ENCODE measurements at regions not wholly inside any gene's neighbourhood (a gene's known extent, or its start where the extent isn't known, plus 50 kb on each side); places are given as distances from the start of the nearest gene placed in this dataset.

DNA sequence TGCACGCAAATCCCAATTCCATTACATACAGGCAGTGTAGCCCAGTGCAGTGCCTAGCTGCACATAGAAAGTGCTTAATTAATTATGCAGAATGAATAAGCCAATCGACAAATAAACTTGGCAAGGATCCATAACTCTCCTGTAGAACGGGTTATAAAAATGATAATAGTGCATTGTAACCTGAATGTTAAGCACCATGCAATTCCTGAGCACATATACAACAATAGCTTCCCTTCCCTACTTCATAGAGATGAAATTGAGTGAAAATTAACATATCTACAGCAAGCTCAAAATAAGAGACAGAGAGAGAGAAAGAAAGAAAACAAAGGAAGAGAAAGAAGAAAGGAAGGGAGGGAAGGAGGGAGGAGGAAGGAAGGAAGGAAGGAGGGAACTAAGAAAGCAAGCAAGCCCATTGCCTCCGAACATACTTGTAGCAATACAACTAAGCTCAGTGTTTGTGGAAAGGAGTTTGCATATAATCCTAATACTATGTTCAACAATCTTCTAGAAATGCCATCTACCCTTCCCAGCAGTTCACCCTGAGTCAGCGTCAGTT, 1074.0 kb upstream of the LCORL start (continued):
- TF ChIP-seq ZBTB39 (CRISPR knock-in tag; IDR thresholded peaks at IDR 0.05): no peak
- TF ChIP-seq TGIF2 (CRISPR knock-in tag; IDR thresholded peaks at IDR 0.05): no peak
- no peak for TF ChIP-seq ATF2 (CRISPR knock-in tag; IDR thresholded peaks at IDR 0.05)
- TF ChIP-seq, protein P1, sequence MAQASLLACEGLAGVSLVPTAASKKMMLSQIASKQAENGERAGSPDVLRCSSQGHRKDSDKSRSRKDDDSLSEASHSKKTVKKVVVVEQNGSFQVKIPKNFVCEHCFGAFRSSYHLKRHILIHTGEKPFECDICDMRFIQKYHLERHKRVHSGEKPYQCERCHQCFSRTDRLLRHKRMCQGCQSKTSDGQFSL (CRISPR knock-in tag; IDR thresholded peaks at IDR 0.05): no peak

- H3K9me3 ChIP-seq (ENCODE audit: low read length): peaks cover 90% of the 10 kb centered on the region
- H4K20me1 ChIP-seq (ENCODE audit: insufficient read depth, low read length): no peaks in the 10 kb centered on the region
- FAIRE-seq (no peak), DNase-seq (ENCODE audit: low spot score) (no peak), ATAC-seq (no peak)
- H3K4me1 ChIP-seq (ENCODE audit: insufficient read depth, low read length): no peaks in the 10 kb centered on the region
- ChIA-PET POLR2A (no interaction called here), CTCF (ENCODE audit: low intra/inter-chr PET ratio, low total read pairs) (no interaction called here)
- H3K9ac ChIP-seq (ENCODE audit: insufficient read depth, low read depth, low read length): no peak overlapping the region
- H2AFZ ChIP-seq (ENCODE audit: low read length): no peak overlapping the region
- in situ Hi-C loops (cut with HindIII; ENCODE audit: extremely low pct_ligation_motif_present, low pct_unique_long_range_greater_than_20kb): no loop called here
- H3K36me3 ChIP-seq (replicated peaks in 1 of 2; ENCODE audit: control insufficient read depth in 1 of 2, insufficient read depth in 2 of 2, low read length in 2 of 2): no peaks in the 10 kb centered on the region
- intact Hi-C loops (cut with micrococcal nuclease; ENCODE audit: unreplicated experiment): no loop called here
- no peak overlapping the region for H3K4me2 ChIP-seq (ENCODE audit: low read depth, low read length)
- no peak overlapping the region for H3K4me3 ChIP-seq (replicated peaks in 1 of 3; ENCODE audit: insufficient read depth in 1 of 3, low read depth in 2 of 3, low read length in 3 of 3)
- 0% methylated on average over 2 of the region's 2 CpGs for WGBS (ENCODE audit: low lambda C conversion rate)
- no TSS peak for BruUV-seq (replicated peaks)
- no peaks in the 10 kb centered on the region for H3K27me3 ChIP-seq (ENCODE audit: control insufficient read depth in 1 of 2, insufficient read depth in 2 of 2, low read length in 2 of 2)
- no peaks in the 10 kb centered on the region for H3K79me2 ChIP-seq (ENCODE audit: insufficient read depth, low read length)
- no peak overlapping the region for H3K27ac ChIP-seq (ENCODE audit: extremely low read length, insufficient read depth, low read length)
- TF ChIP-seq, protein P2, sequence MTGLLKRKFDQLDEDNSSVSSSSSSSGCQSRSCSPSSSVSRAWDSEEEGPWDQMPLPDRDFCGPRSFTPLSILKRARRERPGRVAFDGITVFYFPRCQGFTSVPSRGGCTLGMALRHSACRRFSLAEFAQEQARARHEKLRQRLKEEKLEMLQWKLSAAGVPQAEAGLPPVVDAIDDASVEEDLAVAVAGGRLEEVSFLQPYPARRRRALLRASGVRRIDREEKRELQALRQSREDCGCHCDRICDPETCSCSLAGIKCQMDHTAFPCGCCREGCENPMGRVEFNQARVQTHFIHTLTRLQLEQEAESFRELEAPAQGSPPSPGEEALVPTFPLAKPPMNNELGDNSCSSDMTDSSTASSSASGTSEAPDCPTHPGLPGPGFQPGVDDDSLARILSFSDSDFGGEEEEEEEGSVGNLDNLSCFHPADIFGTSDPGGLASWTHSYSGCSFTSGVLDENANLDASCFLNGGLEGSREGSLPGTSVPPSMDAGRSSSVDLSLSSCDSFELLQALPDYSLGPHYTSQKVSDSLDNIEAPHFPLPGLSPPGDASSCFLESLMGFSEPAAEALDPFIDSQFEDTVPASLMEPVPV (CRISPR knock-in tag; IDR thresholded peaks at IDR 0.05): no peak
- TF ChIP-seq THAP9 (CRISPR knock-in tag; IDR thresholded peaks at IDR 0.05; ENCODE audit: borderline replicate concordance) (no peak), ZNF713 (CRISPR knock-in tag; IDR thresholded peaks at IDR 0.05) (no peak), ARNTL (CRISPR knock-in tag; IDR thresholded peaks at IDR 0.05) (no peak), ZNF703 (CRISPR knock-in tag; IDR thresholded peaks at IDR 0.05; ENCODE audit: borderline replicate concordance) (no peak), SRSF1 (optimal IDR thresholded peaks at IDR 0.05; ENCODE audit: low read depth, low read length) (no peak), TEAD2 (CRISPR knock-in tag; IDR thresholded peaks at IDR 0.05) (no peak), ZSCAN12 (CRISPR knock-in tag; IDR thresholded peaks at IDR 0.05) (no peak), SOX13 (IDR thresholded peaks at IDR 0.05) (no peak), SOX13 (CRISPR knock-in tag; conservative IDR thresholded peaks at IDR 0.05 in 1 of 2, IDR thresholded peaks at IDR 0.05 in 1 of 2) (no peak)
These were observed 1072.4 kb upstream of the LCORL start for GRCh38 chr4:19093951-19094350.

Measured in HepG2 (cell line).